Gastroesophageal sphincter (tissue), 3 donors: ENCODE measurements at regions not wholly inside any gene's neighbourhood (a gene's known extent, or its start where the extent isn't known, plus 50 kb on each side); places are given as distances from the start of the nearest gene placed in this dataset.

Experiments
- CTCF ChIP-seq, 4 experiments: fragments of 200-600 bp in 2 of 4; fragments of 450-650 bp in 2 of 4; sonication (generic) in 1 of 4; IDR thresholded peaks; one replicate each; pipeline ENCODE4 v1.5.1; 2017 to 2019; ENCODE audit warnings: antibody characterized with exemption in 4 of 4, mild to moderate bottlenecking in 2 of 4, moderate library complexity in 2 of 4
- POLR2AphosphoS5 ChIP-seq: sonication (generic); formaldehyde crosslinking; IDR thresholded peaks from one replicate; pipeline ENCODE4 v1.6.1; 2017; ENCODE audit warnings: antibody characterized with exemption

GRCh38 chr13:53123536-53123935, 94.9 kb downstream of the OLFM4 start:
- TF ChIP-seq POLR2AphosphoS5, result no peak
- no peak for TF ChIP-seq CTCF (IDR thresholded peaks at IDR 0.05)
